Osteoblast (primary cell): ENCODE measurements at regions not wholly inside any gene's neighbourhood (a gene's known extent, or its start where the extent isn't known, plus 50 kb on each side); places are given as distances from the start of the nearest gene placed in this dataset.

ENCODE experiments used
- DNase-seq: peaks from one replicate; pipeline ENCODE4 v3.0.0; 2011; ENCODE audit warnings: low spot score, mixed read lengths; ENCODE audit not compliant: insufficient read length; ENCODE audit errors: missing footprints
- H2AFZ ChIP-seq: 2 replicates; pipeline ENCODE4 v1.6.0; 2011; ENCODE audit warnings: mild to moderate bottlenecking, low read length
- H3K27ac ChIP-seq: 2 replicates; pipeline ENCODE4 v1.5.1; 2011; ENCODE audit warnings: mild to moderate bottlenecking, low read depth, low read length, moderate library complexity
- H3K27me3 ChIP-seq: 2 replicates; pipeline ENCODE4 v1.6.0; 2012; ENCODE audit warnings: mild to moderate bottlenecking, control low read depth, inconsistent platforms, low read length, moderate library complexity; ENCODE audit not compliant: insufficient read depth
- H3K36me3 ChIP-seq: 2 replicates; pipeline ENCODE4 v1.5.1; 2011; ENCODE audit warnings: mild to moderate bottlenecking, low read length, control low read depth, moderate library complexity; ENCODE audit not compliant: insufficient read depth
- H3K4me1 ChIP-seq: 2 replicates; pipeline ENCODE4 v1.5.1; 2011; ENCODE audit warnings: mild to moderate bottlenecking, low read length, control low read depth, moderate library complexity; ENCODE audit not compliant: insufficient read depth
- H3K4me2 ChIP-seq: 2 replicates; pipeline ENCODE4 v1.6.0; 2011; ENCODE audit warnings: mild to moderate bottlenecking, low read length; ENCODE audit not compliant: insufficient read depth
- H3K4me3 ChIP-seq: fragments of 200-600 bp; sonication (generic); 3 replicates; pipeline ENCODE4 v1.5.1; 2012; ENCODE audit warnings: mild to moderate bottlenecking, low read length, inconsistent platforms; ENCODE audit not compliant: insufficient read depth
- H3K79me2 ChIP-seq: 2 replicates; pipeline ENCODE4 v1.6.0; 2012; ENCODE audit warnings: mild to moderate bottlenecking, low read length, control low read depth, inconsistent platforms; ENCODE audit not compliant: insufficient read depth
- H3K9me3 ChIP-seq: 2 replicates; pipeline ENCODE4 v1.5.1; 2011; ENCODE audit warnings: low read depth, low read length, control low read depth
- H4K20me1 ChIP-seq: 2 replicates; pipeline ENCODE4 v1.6.0; 2012; ENCODE audit warnings: mild to moderate bottlenecking, low read length, control low read depth; ENCODE audit not compliant: insufficient read depth
- TF ChIP-seq, protein P1 (sequence below): IDR thresholded peaks from 2 replicates; pipeline ENCODE4 v1.5.1; 2011; ENCODE audit warnings: mild to moderate bottlenecking, low read depth, low read length, moderate library complexity; ENCODE audit errors: extremely low read depth

DNA sequence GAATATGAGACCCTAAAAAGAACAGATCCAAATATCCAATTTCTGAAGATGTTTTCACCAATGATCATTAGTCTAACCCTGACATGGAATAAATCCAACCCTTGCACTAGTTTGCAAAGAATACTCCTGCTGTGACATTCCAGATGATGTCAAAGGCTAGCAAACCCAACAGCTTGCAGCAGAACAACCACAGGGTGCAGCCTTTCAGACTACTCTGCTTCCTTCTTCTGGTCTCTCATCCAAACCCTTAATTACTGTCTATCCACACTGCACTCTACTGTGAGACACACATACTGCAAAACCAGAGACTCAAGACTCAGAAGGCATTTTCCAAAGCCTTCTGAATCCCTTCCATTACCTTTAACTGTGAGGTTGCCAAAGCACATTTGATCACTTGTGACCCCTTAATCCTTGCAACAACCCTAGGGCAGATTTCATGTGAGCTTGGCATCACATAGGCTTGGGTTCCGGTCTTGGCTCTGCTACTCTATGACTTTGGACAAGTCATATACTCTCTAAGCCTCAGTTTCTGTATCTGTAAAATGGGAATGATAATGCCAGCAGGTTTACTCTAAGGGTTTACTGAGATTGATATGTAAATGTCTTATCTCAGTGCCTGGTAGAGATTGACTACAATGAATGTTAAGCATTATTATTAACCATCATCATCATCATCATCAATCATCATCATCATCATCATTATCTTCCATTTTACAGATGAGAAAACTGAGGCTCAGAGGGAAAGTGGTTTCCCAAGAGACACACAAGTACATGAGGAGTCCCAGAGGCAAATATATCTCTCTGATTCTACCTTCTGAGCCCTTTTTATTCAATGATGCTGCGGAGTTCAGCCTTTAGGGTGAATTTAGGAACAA is 94.5 kb downstream of the SYF2 start:
- peaks cover 41% of the 10 kb centered on the region for H3K27me3 ChIP-seq

DNA sequence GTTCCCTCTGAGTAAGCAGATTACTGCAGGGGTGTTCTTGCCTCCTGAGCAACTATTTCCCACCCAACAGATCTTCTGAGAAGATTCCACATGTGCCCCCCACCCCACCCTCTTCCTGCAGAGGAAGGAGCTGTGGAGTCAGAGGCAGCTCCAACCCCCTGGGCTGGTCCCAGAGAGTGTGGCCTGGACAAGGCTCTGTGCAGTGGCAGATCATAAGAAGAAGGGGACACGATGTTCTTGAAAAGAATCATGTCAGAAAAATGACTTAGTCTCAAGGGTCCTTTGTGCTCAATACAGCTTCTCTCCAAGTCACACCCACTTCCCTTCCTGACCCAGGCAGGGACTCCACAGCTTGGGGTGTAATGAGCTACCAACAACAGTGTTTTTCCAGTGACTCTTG is 95.2 kb downstream of the SYF2 start:
- no peaks in the 10 kb centered on the region for H3K79me2 ChIP-seq
- no peaks in the 10 kb centered on the region for H3K9me3 ChIP-seq
- H3K4me2 ChIP-seq = no peak overlapping the region
- TF ChIP-seq, protein P1, sequence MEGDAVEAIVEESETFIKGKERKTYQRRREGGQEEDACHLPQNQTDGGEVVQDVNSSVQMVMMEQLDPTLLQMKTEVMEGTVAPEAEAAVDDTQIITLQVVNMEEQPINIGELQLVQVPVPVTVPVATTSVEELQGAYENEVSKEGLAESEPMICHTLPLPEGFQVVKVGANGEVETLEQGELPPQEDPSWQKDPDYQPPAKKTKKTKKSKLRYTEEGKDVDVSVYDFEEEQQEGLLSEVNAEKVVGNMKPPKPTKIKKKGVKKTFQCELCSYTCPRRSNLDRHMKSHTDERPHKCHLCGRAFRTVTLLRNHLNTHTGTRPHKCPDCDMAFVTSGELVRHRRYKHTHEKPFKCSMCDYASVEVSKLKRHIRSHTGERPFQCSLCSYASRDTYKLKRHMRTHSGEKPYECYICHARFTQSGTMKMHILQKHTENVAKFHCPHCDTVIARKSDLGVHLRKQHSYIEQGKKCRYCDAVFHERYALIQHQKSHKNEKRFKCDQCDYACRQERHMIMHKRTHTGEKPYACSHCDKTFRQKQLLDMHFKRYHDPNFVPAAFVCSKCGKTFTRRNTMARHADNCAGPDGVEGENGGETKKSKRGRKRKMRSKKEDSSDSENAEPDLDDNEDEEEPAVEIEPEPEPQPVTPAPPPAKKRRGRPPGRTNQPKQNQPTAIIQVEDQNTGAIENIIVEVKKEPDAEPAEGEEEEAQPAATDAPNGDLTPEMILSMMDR = no peak
- H3K4me3 ChIP-seq = no peak overlapping the region
- no peaks in the 10 kb centered on the region for H4K20me1 ChIP-seq
- no peak for DNase-seq
- H3K36me3 ChIP-seq = no peaks in the 10 kb centered on the region
- no peak overlapping the region for H3K27ac ChIP-seq
- no peaks in the 10 kb centered on the region for H3K4me1 ChIP-seq
- H2AFZ ChIP-seq = no peak overlapping the region
- H3K27me3 ChIP-seq = peaks cover 35% of the 10 kb centered on the region

More for the DNA sequence above, 94.5 kb downstream of the SYF2 start:
- Histone ChIP-seq H3K4me1 (no peaks in the 10 kb centered on the region), H3K9me3 (no peaks in the 10 kb centered on the region), H3K36me3 (no peaks in the 10 kb centered on the region), H4K20me1 (no peaks in the 10 kb centered on the region), H3K4me2 (no peak overlapping the region), H3K79me2 (no peaks in the 10 kb centered on the region), H3K27ac (no peak overlapping the region), H3K4me3 (no peak overlapping the region), H2AFZ (no peak overlapping the region)
- no peak for DNase-seq
- TF ChIP-seq, protein P1 = no peak

DNA sequence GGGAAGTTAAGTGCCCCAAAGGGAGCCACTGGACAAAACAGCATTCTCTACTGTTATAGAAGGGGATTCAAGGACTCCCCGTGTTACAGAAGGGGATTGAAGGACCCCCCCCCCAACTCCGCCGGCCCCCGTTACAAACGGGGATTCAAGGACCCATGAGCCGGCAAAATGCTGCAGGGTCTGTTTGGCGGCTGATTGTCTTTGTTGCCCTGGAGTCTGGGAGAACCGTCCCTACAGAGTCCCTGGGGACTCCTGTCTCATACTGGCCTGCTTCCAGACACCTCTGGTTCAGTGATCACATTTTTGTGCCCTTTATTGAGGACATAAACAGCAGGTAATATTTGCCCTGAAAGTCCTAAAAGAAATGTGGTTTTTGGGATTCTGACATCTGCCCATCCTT is 96.4 kb downstream of the SYF2 start:
- Histone ChIP-seq H3K79me2 (no peaks in the 10 kb centered on the region), H3K4me2 (no peak overlapping the region), H3K9me3 (no peaks in the 10 kb centered on the region), H3K27me3 (peaks cover 39% of the 10 kb centered on the region), H3K4me3 (no peak overlapping the region), H2AFZ (no peak overlapping the region), H3K4me1 (no peaks in the 10 kb centered on the region), H4K20me1 (no peaks in the 10 kb centered on the region), H3K27ac (no peak overlapping the region), H3K36me3 (no peaks in the 10 kb centered on the region)
- no peak for DNase-seq
- TF ChIP-seq, protein P1 = no peak

DNA sequence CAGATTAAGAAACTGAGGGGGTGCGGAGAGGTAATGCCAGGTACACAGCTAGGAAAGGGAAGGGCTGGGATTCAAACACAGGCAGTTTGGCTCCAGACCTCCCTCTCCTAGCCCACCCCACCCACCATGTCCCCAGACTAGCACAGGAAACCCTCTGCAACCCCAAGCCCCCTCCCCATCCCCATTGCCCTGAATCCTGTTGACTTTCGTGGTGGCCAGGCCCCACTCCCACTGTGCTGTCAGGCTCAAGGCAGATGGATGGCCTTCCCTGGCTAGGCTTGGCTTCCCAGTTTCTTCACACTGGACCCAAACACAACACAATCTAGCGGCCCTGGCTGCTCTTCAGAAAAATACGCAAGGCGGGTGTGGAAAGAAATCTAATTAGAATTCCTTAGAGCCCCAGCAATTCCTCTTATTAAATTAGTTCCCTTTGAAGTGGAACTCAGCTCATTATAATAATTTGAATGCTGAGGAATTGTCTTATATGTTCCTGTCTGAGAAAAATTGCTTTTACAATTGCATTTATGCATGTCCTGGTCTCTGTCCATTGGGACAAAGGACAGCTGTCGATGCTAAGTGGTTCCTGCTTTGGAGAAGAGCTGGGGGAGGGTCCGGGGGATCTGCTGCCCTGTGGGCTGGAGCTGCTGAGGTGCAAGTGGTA is 97.4 kb downstream of the SYF2 start:
- H3K27me3 ChIP-seq = peaks cover 29% of the 10 kb centered on the region
- H3K27ac ChIP-seq = no peak overlapping the region
- no peak overlapping the region for H3K4me3 ChIP-seq
- H3K36me3 ChIP-seq = no peaks in the 10 kb centered on the region
- no peaks in the 10 kb centered on the region for H3K4me1 ChIP-seq
- H4K20me1 ChIP-seq = no peaks in the 10 kb centered on the region
- H3K9me3 ChIP-seq = no peaks in the 10 kb centered on the region
- H2AFZ ChIP-seq = no peak overlapping the region
- TF ChIP-seq, protein P1 = no peak
- no peak overlapping the region for H3K4me2 ChIP-seq
- no peaks in the 10 kb centered on the region for H3K79me2 ChIP-seq
- no peak for DNase-seq
